ENCODE measurements at regions not wholly inside any gene's neighbourhood (a gene's known extent, or its start where the extent isn't known, plus 50 kb on each side); places are given as distances from the start of the nearest gene placed in this dataset.

DNA sequence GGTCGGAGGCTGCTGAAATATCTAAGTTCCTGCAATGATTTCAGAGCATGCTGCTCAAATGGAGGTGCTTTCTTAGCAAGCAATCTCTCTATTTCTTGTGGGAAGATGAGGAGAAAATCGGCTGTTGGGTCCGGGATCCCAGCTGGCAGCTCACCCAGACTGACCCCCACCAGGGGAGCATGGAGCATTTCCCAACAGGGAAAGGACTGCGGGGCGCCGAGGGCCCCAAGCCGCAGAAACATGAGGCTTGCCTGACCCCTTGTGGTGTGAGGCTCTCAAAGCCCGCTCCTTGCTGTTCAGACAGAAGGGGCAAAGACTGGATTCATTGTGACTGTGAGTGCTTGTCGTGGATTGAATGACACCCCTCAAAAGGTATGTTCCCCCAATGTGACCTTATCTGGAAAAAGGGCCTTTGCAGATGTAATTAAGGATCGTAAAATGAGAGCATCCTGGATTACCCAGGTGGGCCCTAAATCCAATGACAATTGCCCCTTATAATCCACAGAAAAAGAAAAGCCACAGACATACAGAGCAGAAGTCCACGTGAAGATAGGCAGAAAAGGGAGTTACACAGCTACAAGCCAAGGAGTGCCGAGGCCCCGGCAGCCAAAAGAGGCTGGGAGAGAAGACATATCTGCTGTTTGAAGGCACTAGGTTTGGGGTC is 116.3 kb upstream of the VASH1 start:
- Histone ChIP-seq H3K36me3 (ENCODE audit: control insufficient read depth, insufficient read depth, low read length) (no peaks in the 10 kb centered on the region), H3K4me3 (ENCODE audit: low read depth, low read length) (no peak overlapping the region), H3K79me2 (no peaks in the 10 kb centered on the region), H3K27ac (no peak overlapping the region), H3K4me1 (no peaks in the 10 kb centered on the region), H3K4me2 (ENCODE audit: low read length) (no peak overlapping the region), H3K9ac (no peak overlapping the region), H3K27me3 (ENCODE audit: control insufficient read depth, insufficient read depth, low read length) (no peaks in the 10 kb centered on the region), H3K9me3 (ENCODE audit: control insufficient read depth, low read length) (no peaks in the 10 kb centered on the region), H2AFZ (no peak overlapping the region)
- TF ChIP-seq, protein P1, sequence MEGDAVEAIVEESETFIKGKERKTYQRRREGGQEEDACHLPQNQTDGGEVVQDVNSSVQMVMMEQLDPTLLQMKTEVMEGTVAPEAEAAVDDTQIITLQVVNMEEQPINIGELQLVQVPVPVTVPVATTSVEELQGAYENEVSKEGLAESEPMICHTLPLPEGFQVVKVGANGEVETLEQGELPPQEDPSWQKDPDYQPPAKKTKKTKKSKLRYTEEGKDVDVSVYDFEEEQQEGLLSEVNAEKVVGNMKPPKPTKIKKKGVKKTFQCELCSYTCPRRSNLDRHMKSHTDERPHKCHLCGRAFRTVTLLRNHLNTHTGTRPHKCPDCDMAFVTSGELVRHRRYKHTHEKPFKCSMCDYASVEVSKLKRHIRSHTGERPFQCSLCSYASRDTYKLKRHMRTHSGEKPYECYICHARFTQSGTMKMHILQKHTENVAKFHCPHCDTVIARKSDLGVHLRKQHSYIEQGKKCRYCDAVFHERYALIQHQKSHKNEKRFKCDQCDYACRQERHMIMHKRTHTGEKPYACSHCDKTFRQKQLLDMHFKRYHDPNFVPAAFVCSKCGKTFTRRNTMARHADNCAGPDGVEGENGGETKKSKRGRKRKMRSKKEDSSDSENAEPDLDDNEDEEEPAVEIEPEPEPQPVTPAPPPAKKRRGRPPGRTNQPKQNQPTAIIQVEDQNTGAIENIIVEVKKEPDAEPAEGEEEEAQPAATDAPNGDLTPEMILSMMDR (IDR thresholded peaks at IDR 0.05) = peak; percentile 47

DNA sequence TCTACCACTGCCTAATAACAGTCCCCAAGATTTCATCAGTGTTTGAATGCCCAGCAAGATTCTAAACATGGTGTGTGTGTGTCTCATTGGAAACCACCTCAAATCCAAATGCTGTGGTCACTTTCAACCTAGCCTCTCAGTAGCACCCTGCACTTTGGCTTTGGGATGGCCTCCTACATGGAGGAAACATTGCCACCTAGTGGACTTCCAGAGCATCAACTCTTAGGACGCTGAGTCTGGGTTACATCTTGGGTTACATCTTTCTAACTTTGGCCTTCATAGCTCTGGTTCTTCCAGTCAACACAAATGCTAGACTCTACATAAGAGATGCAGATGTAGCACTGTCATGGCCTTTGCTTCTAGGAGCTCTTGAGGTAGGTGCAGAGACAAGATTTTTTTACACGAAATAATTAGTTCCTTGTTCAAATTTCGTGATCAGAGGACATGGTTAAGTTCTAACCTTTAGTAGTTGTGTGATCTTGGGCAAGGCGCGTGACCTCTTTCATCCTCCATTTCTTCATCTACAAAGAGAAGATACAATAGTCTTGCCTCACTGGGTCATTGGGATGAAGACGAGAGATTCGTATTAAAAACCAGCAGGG is 113.5 kb upstream of the VASH1 start:
- Histone ChIP-seq H3K27ac (no peak overlapping the region), H3K4me3 (ENCODE audit: low read depth, low read length) (no peak overlapping the region), H3K36me3 (ENCODE audit: control insufficient read depth, insufficient read depth, low read length) (no peaks in the 10 kb centered on the region), H3K9ac (no peak overlapping the region), H3K27me3 (ENCODE audit: control insufficient read depth, insufficient read depth, low read length) (no peaks in the 10 kb centered on the region), H3K9me3 (ENCODE audit: control insufficient read depth, low read length) (no peaks in the 10 kb centered on the region), H3K4me1 (no peaks in the 10 kb centered on the region), H3K79me2 (no peaks in the 10 kb centered on the region), H2AFZ (no peak overlapping the region), H3K4me2 (ENCODE audit: low read length) (no peak overlapping the region)
- TF ChIP-seq, protein P1 (IDR thresholded peaks at IDR 0.05) = peak; percentile 80

- Histone ChIP-seq H2AFZ (no peak overlapping the region), H3K4me2 (ENCODE audit: low read length) (no peak overlapping the region), H3K4me1 (no peaks in the 10 kb centered on the region), H3K27me3 (ENCODE audit: control insufficient read depth, insufficient read depth, low read length) (no peaks in the 10 kb centered on the region), H3K4me3 (ENCODE audit: low read depth, low read length) (no peak overlapping the region), H3K79me2 (no peaks in the 10 kb centered on the region), H3K9ac (no peak overlapping the region), H3K27ac (no peak overlapping the region), H3K9me3 (ENCODE audit: control insufficient read depth, low read length) (no peaks in the 10 kb centered on the region), H3K36me3 (ENCODE audit: control insufficient read depth, insufficient read depth, low read length) (no peaks in the 10 kb centered on the region)
- TF ChIP-seq, protein P1 (IDR thresholded peaks at IDR 0.05) = no peak
Measured at GRCh38 chr14:76651410-76652055, 109.7 kb upstream of the VASH1 start.

- H3K9ac ChIP-seq = no peak overlapping the region
- no peaks in the 10 kb centered on the region for H3K4me1 ChIP-seq
- no peaks in the 10 kb centered on the region for H3K9me3 ChIP-seq (ENCODE audit: control insufficient read depth, low read length)
- no peaks in the 10 kb centered on the region for H3K27me3 ChIP-seq (ENCODE audit: control insufficient read depth, insufficient read depth, low read length)
- no peak overlapping the region for H3K4me3 ChIP-seq (ENCODE audit: low read depth, low read length)
- no peak overlapping the region for H3K27ac ChIP-seq
- H2AFZ ChIP-seq = no peak overlapping the region
- H3K4me2 ChIP-seq (ENCODE audit: low read length) = no peak overlapping the region
- H3K79me2 ChIP-seq = no peaks in the 10 kb centered on the region
- TF ChIP-seq, protein P1 (IDR thresholded peaks at IDR 0.05) = no peak
- H3K36me3 ChIP-seq (ENCODE audit: control insufficient read depth, insufficient read depth, low read length) = no peaks in the 10 kb centered on the region
Measured at GRCh38 chr14:76653875-76654572, 107.2 kb upstream of the VASH1 start.

Data from parathyroid adenoma (tissue), 2 donors.